GM12878 (cell line): ENCODE measurements at regions not wholly inside any gene's neighbourhood (a gene's known extent, or its start where the extent isn't known, plus 50 kb on each side); places are given as distances from the start of the nearest gene placed in this dataset.

Experiments used
- ATAC-seq: fragments of 200-7000 bp; cut with Tn5 transposase; 3 replicates; pipeline ENCODE4 v1.9.1; 2020; ENCODE audit warnings: mild to moderate bottlenecking, moderate library complexity
- BruUV-seq: library from RNA; stranded (reverse); fragments of 400-500 nt; replicated peaks from 2 replicates; lab custom pipeline; 2021; lab: Mats Ljungman, UMichigan
- CTCF ChIA-PET: fragments of 300-600 bp; sonication (Branson Sonifier 250); formaldehyde crosslinking; extraction: SDS; loops from one replicate; lab custom pipeline; 2021; ENCODE audit warnings: inconsistent platforms; lab: Yijun Ruan, JAX
- POLR2A ChIA-PET: fragments of 350-600 bp; formaldehyde crosslinking; extraction: SDS; loops from one replicate; lab custom pipeline; 2021; ENCODE audit warnings: inconsistent platforms; lab: Charles Lee
- RAD21 ChIA-PET: fragments of 300-600 bp; sonication (Branson Sonifier 250); formaldehyde crosslinking; loops from one replicate; lab custom pipeline; 2023; ENCODE audit warnings: antibody characterized with exemption; ENCODE audit not compliant: unreplicated experiment; lab: Charles Lee
- SMC1A ChIA-PET: fragments of 300-600 bp; sonication (Branson Sonifier 250); formaldehyde crosslinking; loops from one replicate; lab custom pipeline; 2023; ENCODE audit not compliant: unreplicated experiment, uncharacterized antibody; lab: Charles Lee
- DNase-seq: peaks from one replicate; pipeline ENCODE4 v3.0.0-alpha.2; 2011; ENCODE audit warnings: low read depth, low spot score
- FAIRE-seq: peaks from 3 replicates; lab custom pipeline; 2011; peaks lifted over from hg19 to GRCh38; lab: Jason Lieb, UNC
- H2AFZ ChIP-seq: 2 replicates; pipeline ENCODE4 v1.6.0; 2011; ENCODE audit warnings: low read depth, low read length, control low read depth; ENCODE audit not compliant: control insufficient read depth
- H3K27ac ChIP-seq: 2 replicates; pipeline ENCODE4 v1.5.1; 2011; ENCODE audit warnings: control low read depth; ENCODE audit not compliant: control insufficient read depth, insufficient read depth
- H3K27me3 ChIP-seq, 2 experiments: replicated peaks in 1 of 2; 2 replicates each; pipeline versions ENCODE4 v1.6.0 to v1.6.1; 2011; ENCODE audit warnings: low read length in 1 of 2; ENCODE audit not compliant: control insufficient read depth in 2 of 2, insufficient read depth in 2 of 2
- H3K36me3 ChIP-seq, 2 experiments: 2 replicates each; pipeline ENCODE4 v1.5.1; 2011; ENCODE audit warnings: low read length in 1 of 2; ENCODE audit not compliant: control insufficient read depth in 2 of 2, insufficient read depth in 2 of 2
- H3K4me1 ChIP-seq: 2 replicates; pipeline ENCODE4 v1.6.1; 2011; ENCODE audit warnings: mild to moderate bottlenecking, low read length, moderate library complexity, mixed read lengths; ENCODE audit not compliant: control insufficient read depth, insufficient read depth
- H3K4me2 ChIP-seq: 2 replicates; pipeline ENCODE4 v1.6.0; 2011; ENCODE audit warnings: control low read depth; ENCODE audit not compliant: control insufficient read depth, insufficient read depth
- H3K4me3 ChIP-seq: fragments of 200-600 bp; sonication (generic); 2 replicates; pipeline ENCODE4 v1.5.1; 2016
- H3K79me2 ChIP-seq: 2 replicates; pipeline ENCODE4 v1.6.0; 2011; ENCODE audit warnings: low read length; ENCODE audit not compliant: control insufficient read depth, insufficient read depth
- H3K9ac ChIP-seq: 2 replicates; pipeline ENCODE4 v1.8.0; 2011; ENCODE audit warnings: low read length, control low read depth, mixed read lengths; ENCODE audit not compliant: control insufficient read depth, insufficient read depth
- H3K9me3 ChIP-seq: replicated peaks from 3 replicates; pipeline ENCODE4 v1.5.1; 2011; ENCODE audit warnings: mild to moderate bottlenecking, low read length; ENCODE audit not compliant: control insufficient read depth, insufficient read depth
- H4K20me1 ChIP-seq: 2 replicates; pipeline ENCODE4 v1.6.0; 2011; ENCODE audit not compliant: control insufficient read depth, insufficient read depth
- BCL11A ChIP-seq: IDR thresholded peaks from 2 replicates; pipeline ENCODE4 v1.6.1; 2011; ENCODE audit warnings: low read depth, low read length
- CBX3 ChIP-seq: fragments of 200-600 bp; sonication (generic); IDR thresholded peaks from 2 replicates; pipeline ENCODE4 v1.6.1; 2016; ENCODE audit warnings: low read depth, borderline replicate concordance
- CEBPB ChIP-seq, 2 experiments: fragments of 150-350 bp in 1 of 2; IDR thresholded peaks; 2 replicates each; pipeline ENCODE4 v1.6.1; 2012 to 2014; ENCODE audit warnings: low read depth in 2 of 2, low read length in 2 of 2, borderline replicate concordance in 1 of 2, inconsistent platforms in 1 of 2
- DPF2 ChIP-seq: fragments of 450-650 bp; IDR thresholded peaks from 2 replicates; pipeline ENCODE4 v1.6.1; 2017; ENCODE audit warnings: mild to moderate bottlenecking
- EGR1 ChIP-seq, 2 experiments: IDR thresholded peaks; 1 replicate in 1 of 2; 2 replicates in 1 of 2; pipeline ENCODE4 v1.6.1; 2011 to 2012; ENCODE audit warnings: low read depth in 2 of 2, low read length in 2 of 2, borderline replicate concordance in 1 of 2, mild to moderate bottlenecking in 1 of 2, moderate library complexity in 1 of 2
- KAT2A ChIP-seq: conservative IDR thresholded peaks from 2 replicates; pipeline ENCODE4 v1.6.1; 2011; ENCODE audit warnings: low read depth, low read length; ENCODE audit not compliant: control insufficient read depth
- PAX5 ChIP-seq: IDR thresholded peaks from 2 replicates; pipeline ENCODE4 v1.6.1; 2011; ENCODE audit warnings: low read depth, low read length, borderline replicate concordance
- POU2F2 ChIP-seq: IDR thresholded peaks from 3 replicates; pipeline ENCODE4 v1.6.1; 2011; ENCODE audit warnings: low read depth, mild to moderate bottlenecking, low read length, borderline replicate concordance
- RUNX3 ChIP-seq: IDR thresholded peaks from 2 replicates; pipeline ENCODE4 v1.6.1; 2012; ENCODE audit warnings: low read length, inconsistent platforms
- SIN3A ChIP-seq: IDR thresholded peaks from 2 replicates; pipeline ENCODE4 v1.6.1; 2012; ENCODE audit warnings: low read depth, low read length, improper control_type of control experiment
- SMARCA5 ChIP-seq: fragments of 450-650 bp; IDR thresholded peaks from 2 replicates; pipeline ENCODE4 v1.6.1; 2017; ENCODE audit warnings: mild to moderate bottlenecking
- SRF ChIP-seq, 2 experiments: IDR thresholded peaks; 2 replicates each; pipeline ENCODE4 v1.6.1; 2011; ENCODE audit warnings: low read depth in 2 of 2, low read length in 2 of 2, mild to moderate bottlenecking in 1 of 2, moderate library complexity in 1 of 2
- STAT3 ChIP-seq: IDR thresholded peaks from 2 replicates; pipeline ENCODE4 v1.6.1; 2011; ENCODE audit warnings: low read depth, low read length, improper control_type of control experiment
- SUPT20H ChIP-seq: IDR thresholded peaks from 2 replicates; pipeline ENCODE4 v1.6.1; 2011; ENCODE audit warnings: low read depth, mild to moderate bottlenecking, low read length, moderate library complexity, borderline replicate concordance; ENCODE audit not compliant: control insufficient read depth
- ZNF24 ChIP-seq: fragments of 450-650 bp; IDR thresholded peaks from 2 replicates; pipeline ENCODE4 v1.6.1; 2017; ENCODE audit warnings: antibody characterized with exemption, mild to moderate bottlenecking
- ZNF687 ChIP-seq: fragments of 450-650 bp; IDR thresholded peaks from 2 replicates; pipeline ENCODE4 v1.6.1; 2017; ENCODE audit warnings: mild to moderate bottlenecking, moderate library complexity
- WGBS: methylation state at CpG from one replicate; pipeline ENCODE4 v1.1.6; 2016; ENCODE audit warnings: low lambda C conversion rate; ENCODE audit not compliant: insufficient replicate concordance, insufficient coverage; ENCODE audit errors: missing lambda C conversion rate; 5-methylcytosine and 5-hydroxymethylcytosine counted together
- in situ Hi-C: fragments of 300-500 bp; cut with MboI; formaldehyde crosslinking; loops from 9 replicates; pipeline ENCODE4 v1.14.3; 2018; ENCODE audit warnings: mixed read lengths
- intact Hi-C: fragments of 100-400 bp; cut with micrococcal nuclease; formaldehyde crosslinking; loops from one replicate; pipeline ENCODE4 v1.14.2; 2022; ENCODE audit not compliant: unreplicated experiment

GRCh38 chr18:54750350-54750749 is 77.9 kb upstream of the RAB27B start:
- Histone ChIP-seq H3K9me3 (no peaks in the 10 kb centered on the region), H3K9ac (no peak overlapping the region), H3K27me3 (no peaks in the 10 kb centered on the region; a peak in 2 of 4 replicates), H3K79me2 (no peaks in the 10 kb centered on the region), H3K36me3 (no peaks in the 10 kb centered on the region), H4K20me1 (no peaks in the 10 kb centered on the region), H3K27ac (no peak overlapping the region), H3K4me2 (no peak overlapping the region), H3K4me3 (no peak overlapping the region), H2AFZ (no peak overlapping the region), H3K4me1 (no peaks in the 10 kb centered on the region)
- ChIA-PET CTCF (no interaction called here), SMC1A (no interaction called here), RAD21 (no interaction called here), POLR2A (no interaction called here)
- intact Hi-C loops (no loop called here), in situ Hi-C loops (no loop called here)
- ATAC-seq: no peak
- BruUV-seq: no TSS peak
- no peak for DNase-seq
- TF ChIP-seq SMARCA5 (no peak), PAX5 (no peak), DPF2 (no peak)
- no peak for FAIRE-seq
- WGBS: 2% methylated on average over 2 of the region's 2 CpGs

GRCh38 chr18:54752185-54752584 is 76.1 kb upstream of the RAB27B start:
- Histone ChIP-seq H3K9ac (no peak overlapping the region), H3K36me3 (no peaks in the 10 kb centered on the region), H3K4me1 (no peaks in the 10 kb centered on the region), H3K27me3 (no peaks in the 10 kb centered on the region; a peak in 2 of 4 replicates), H4K20me1 (no peaks in the 10 kb centered on the region), H3K79me2 (no peaks in the 10 kb centered on the region), H3K27ac (no peak overlapping the region), H3K9me3 (no peaks in the 10 kb centered on the region), H3K4me3 (no peak overlapping the region), H2AFZ (no peak overlapping the region), H3K4me2 (no peak overlapping the region)
- POLR2A ChIA-PET: no interaction called here
- BruUV-seq: no TSS peak
- RAD21 ChIA-PET: no interaction called here
- CTCF ChIA-PET: no interaction called here
- intact Hi-C loops: no loop called here
- in situ Hi-C loops: no loop called here
- ATAC-seq: no peak
- SMC1A ChIA-PET: interaction anchor here (0.6 to 1.3 kb wide), 2 partner anchors 9 to 141 kb away, joined by 3 read pairs; no protein-coding TSS in a partner anchor
- WGBS: 35% methylated on average over 3 of the region's 3 CpGs
- DNase-seq: no peak
- FAIRE-seq: no peak
- TF ChIP-seq ZNF687 (no peak), POU2F2 (no peak), RUNX3 (no peak), CEBPB (IDR thresholded peaks at IDR 0.05; ENCODE audit: borderline replicate concordance in 1 of 2, low read depth in 2 of 2, low read length in 2 of 2) (no peak), BCL11A (no peak), ZNF24 (no peak), EGR1 (IDR thresholded peaks at IDR 0.05; ENCODE audit: borderline replicate concordance in 1 of 2, low read depth in 2 of 2, low read length in 2 of 2) (no peak), KAT2A (no peak), SIN3A (no peak), SUPT20H (no peak), STAT3 (no peak), CBX3 (no peak), SRF (IDR thresholded peaks at IDR 0.05; ENCODE audit: low read depth in 2 of 2, low read length in 2 of 2) (no peak)
